ENCODE measurements at regions not wholly inside any gene's neighbourhood (a gene's known extent, or its start where the extent isn't known, plus 50 kb on each side); places are given as distances from the start of the nearest gene placed in this dataset.

- TF ChIP-seq EZH2 (IDR thresholded peaks at IDR 0.05; ENCODE audit: borderline replicate concordance, low read depth, low read length, poor library complexity, severe bottlenecking) (no peak), CTCF (conservative IDR thresholded peaks at IDR 0.05; ENCODE audit: low read depth, low read length) (no peak)
- Histone ChIP-seq H3K36me3 (ENCODE audit: insufficient read depth, low read length, poor library complexity, severe bottlenecking) (no peaks in the 10 kb centered on the region), H3K27me3 (replicated peaks; ENCODE audit: insufficient read depth, low read depth, low read length, poor library complexity) (no peaks in the 10 kb centered on the region), H3K4me3 (ENCODE audit: low read depth, low read length, poor library complexity, severe bottlenecking) (no peak overlapping the region), H3K27ac (ENCODE audit: low read depth, low read length, poor library complexity, severe bottlenecking) (no peak overlapping the region), H3K4me1 (ENCODE audit: insufficient read depth, low read length, poor library complexity, severe bottlenecking) (no peaks in the 10 kb centered on the region), H3K9me3 (ENCODE audit: low read depth, low read length, poor library complexity, severe bottlenecking) (no peaks in the 10 kb centered on the region)
- ChIA-PET POLR2A (ENCODE audit: low non-redundant PET) (no interaction called here), CTCF (no interaction called here)
- DNase-seq (ENCODE audit: low spot score): no peak
- intact Hi-C loops (cut with micrococcal nuclease; ENCODE audit: unreplicated experiment): loop anchor here (10.0 kb wide), 1 partner anchor 478 kb away; no protein-coding TSS in a partner anchor
- no TSS peak for BruUV-seq (replicated peaks)
These were observed 230.5 kb upstream of the AGTR1 start for GRCh38 chr3:148466980-148467740.

- Histone ChIP-seq H3K27ac (ENCODE audit: low read depth, low read length, poor library complexity, severe bottlenecking) (no peak overlapping the region), H3K9me3 (ENCODE audit: low read depth, low read length, poor library complexity, severe bottlenecking) (peaks cover 7% of the 10 kb centered on the region), H3K4me3 (ENCODE audit: low read depth, low read length, poor library complexity, severe bottlenecking) (no peak overlapping the region), H3K36me3 (ENCODE audit: insufficient read depth, low read length, poor library complexity, severe bottlenecking) (no peaks in the 10 kb centered on the region), H3K4me1 (ENCODE audit: insufficient read depth, low read length, poor library complexity, severe bottlenecking) (no peaks in the 10 kb centered on the region), H3K27me3 (replicated peaks; ENCODE audit: insufficient read depth, low read depth, low read length, poor library complexity) (no peaks in the 10 kb centered on the region)
- CTCF ChIA-PET: no interaction called here
- no peak for TF ChIP-seq CTCF (conservative IDR thresholded peaks at IDR 0.05; ENCODE audit: low read depth, low read length)
- TF ChIP-seq EZH2 (IDR thresholded peaks at IDR 0.05; ENCODE audit: borderline replicate concordance, low read depth, low read length, poor library complexity, severe bottlenecking): no peak
- DNase-seq (ENCODE audit: low spot score): no peak
- POLR2A ChIA-PET (ENCODE audit: low non-redundant PET): no interaction called here
- intact Hi-C loops (cut with micrococcal nuclease; ENCODE audit: unreplicated experiment): no loop called here
- BruUV-seq (replicated peaks): no TSS peak
These were observed 220.3 kb upstream of the AGTR1 start for GRCh38 chr3:148477375-148477774.

- DNase-seq (ENCODE audit: low spot score): no peak
- no TSS peak for BruUV-seq (replicated peaks)
- intact Hi-C loops (cut with micrococcal nuclease; ENCODE audit: unreplicated experiment): no loop called here
- H3K9me3 ChIP-seq (ENCODE audit: low read depth, low read length, poor library complexity, severe bottlenecking): no peaks in the 10 kb centered on the region
- peaks cover 84% of the 10 kb centered on the region for H3K27me3 ChIP-seq (replicated peaks; ENCODE audit: insufficient read depth, low read depth, low read length, poor library complexity)
- POLR2A ChIA-PET (ENCODE audit: low non-redundant PET): no interaction called here
- H3K27ac ChIP-seq (ENCODE audit: low read depth, low read length, poor library complexity, severe bottlenecking): no peak overlapping the region
- H3K4me3 ChIP-seq (ENCODE audit: low read depth, low read length, poor library complexity, severe bottlenecking): no peak overlapping the region
- no peak for TF ChIP-seq EZH2 (IDR thresholded peaks at IDR 0.05; ENCODE audit: borderline replicate concordance, low read depth, low read length, poor library complexity, severe bottlenecking)
- no peak for TF ChIP-seq CTCF (conservative IDR thresholded peaks at IDR 0.05; ENCODE audit: low read depth, low read length)
- CTCF ChIA-PET: no interaction called here
- H3K36me3 ChIP-seq (ENCODE audit: insufficient read depth, low read length, poor library complexity, severe bottlenecking): no peaks in the 10 kb centered on the region
- no peaks in the 10 kb centered on the region for H3K4me1 ChIP-seq (ENCODE audit: insufficient read depth, low read length, poor library complexity, severe bottlenecking)
These were observed 204.1 kb upstream of the AGTR1 start for GRCh38 chr3:148493631-148494030.

Data from A673 (cell line).